Stimulated activated effector memory CD8-positive, alpha-beta T cell treated with anti-CD3 and anti-CD28 coated beads, Interleukin-12 subunit alpha, Interleukin-12 subunit beta, amount 100 ng/mL, for 72 hours (primary cell): ENCODE measurements at regions not wholly inside any gene's neighbourhood (a gene's known extent, or its start where the extent isn't known, plus 50 kb on each side); places are given as distances from the start of the nearest gene placed in this dataset.
A peak's percentile ranks its signal among the peaks of the same experiment; 100 is the strongest.

Experiments
- ATAC-seq: fragments of 150-1000 bp; cut with Tn5 transposase; 2 replicates; pipeline ENCODE4 v1.10.0; 2021
- DNase-seq, 2 donors: peaks; one replicate each; pipeline ENCODE4 v3.0.0; 2021 to 2022; ENCODE audit warnings: low spot score in 2 of 2
- H3K27ac Mint-ChIP-seq: one replicate; pipeline ENCODE4 v1.8.0; 2022; ENCODE audit warnings: mild to moderate bottlenecking, mixed read lengths
- H3K36me3 Mint-ChIP-seq: one replicate; pipeline ENCODE4 v1.8.0; 2022; ENCODE audit warnings: mild to moderate bottlenecking, mixed read lengths
- H3K4me1 Mint-ChIP-seq: one replicate; pipeline ENCODE4 v1.8.0; 2022; ENCODE audit warnings: mixed read lengths
- H3K4me3 Mint-ChIP-seq: one replicate; pipeline ENCODE4 v1.8.0; 2022; ENCODE audit warnings: mild to moderate bottlenecking, mixed read lengths
- H3K9me3 Mint-ChIP-seq: one replicate; pipeline ENCODE4 v1.8.0; 2022; ENCODE audit warnings: mixed read lengths

GRCh38 chr1:168941640-168942039 lies 164.8 kb upstream of the ATP1B1 start:
- DNase-seq (no peak), ATAC-seq (no peak)
- H3K4me3 Mint-ChIP-seq: no peak overlapping the region
- peaks cover 2% of the 10 kb centered on the region for H3K4me1 Mint-ChIP-seq
- H3K9me3 Mint-ChIP-seq: no peaks in the 10 kb centered on the region
- H3K36me3 Mint-ChIP-seq: no peaks in the 10 kb centered on the region
- H3K27ac Mint-ChIP-seq: no peak overlapping the region

- H3K9me3 Mint-ChIP-seq: no peaks in the 10 kb centered on the region
- no peaks in the 10 kb centered on the region for H3K36me3 Mint-ChIP-seq
- no peak overlapping the region for H3K4me3 Mint-ChIP-seq
- H3K27ac Mint-ChIP-seq: no peak overlapping the region
- DNase-seq: no peak
- no peaks in the 10 kb centered on the region for H3K4me1 Mint-ChIP-seq
- ATAC-seq: no peak
Observed at GRCh38 chr1:168942165-168942564, 164.3 kb upstream of the ATP1B1 start.

GRCh38 chr1:168945870-168946269 lies 160.6 kb upstream of the ATP1B1 start:
- ATAC-seq (no peak), DNase-seq (no peak)
- no peak overlapping the region for H3K4me3 Mint-ChIP-seq
- H3K4me1 Mint-ChIP-seq: no peaks in the 10 kb centered on the region
- H3K9me3 Mint-ChIP-seq: no peaks in the 10 kb centered on the region
- H3K36me3 Mint-ChIP-seq: no peaks in the 10 kb centered on the region
- H3K27ac Mint-ChIP-seq: no peak overlapping the region

GRCh38 chr1:168947041-168947440 lies 159.4 kb upstream of the ATP1B1 start:
- ATAC-seq (no peak), DNase-seq (no peak)
- Mint-ChIP-seq H3K9me3 (no peaks in the 10 kb centered on the region), H3K36me3 (no peaks in the 10 kb centered on the region), H3K4me3 (no peak overlapping the region), H3K4me1 (no peaks in the 10 kb centered on the region), H3K27ac (no peak overlapping the region)

GRCh38 chr1:168949672-168950071 lies 156.8 kb upstream of the ATP1B1 start:
- Mint-ChIP-seq H3K4me3 (no peak overlapping the region), H3K36me3 (no peaks in the 10 kb centered on the region), H3K27ac (no peak overlapping the region), H3K4me1 (no peaks in the 10 kb centered on the region), H3K9me3 (no peaks in the 10 kb centered on the region)
- DNase-seq (no peak), ATAC-seq (no peak)

GRCh38 chr1:168957818-168958217 lies 148.7 kb upstream of the ATP1B1 start:
- no peaks in the 10 kb centered on the region for H3K36me3 Mint-ChIP-seq
- ATAC-seq (no peak), DNase-seq (no peak)
- no peaks in the 10 kb centered on the region for H3K4me1 Mint-ChIP-seq
- no peak overlapping the region for H3K4me3 Mint-ChIP-seq
- H3K9me3 Mint-ChIP-seq: no peaks in the 10 kb centered on the region
- no peak overlapping the region for H3K27ac Mint-ChIP-seq

DNA sequence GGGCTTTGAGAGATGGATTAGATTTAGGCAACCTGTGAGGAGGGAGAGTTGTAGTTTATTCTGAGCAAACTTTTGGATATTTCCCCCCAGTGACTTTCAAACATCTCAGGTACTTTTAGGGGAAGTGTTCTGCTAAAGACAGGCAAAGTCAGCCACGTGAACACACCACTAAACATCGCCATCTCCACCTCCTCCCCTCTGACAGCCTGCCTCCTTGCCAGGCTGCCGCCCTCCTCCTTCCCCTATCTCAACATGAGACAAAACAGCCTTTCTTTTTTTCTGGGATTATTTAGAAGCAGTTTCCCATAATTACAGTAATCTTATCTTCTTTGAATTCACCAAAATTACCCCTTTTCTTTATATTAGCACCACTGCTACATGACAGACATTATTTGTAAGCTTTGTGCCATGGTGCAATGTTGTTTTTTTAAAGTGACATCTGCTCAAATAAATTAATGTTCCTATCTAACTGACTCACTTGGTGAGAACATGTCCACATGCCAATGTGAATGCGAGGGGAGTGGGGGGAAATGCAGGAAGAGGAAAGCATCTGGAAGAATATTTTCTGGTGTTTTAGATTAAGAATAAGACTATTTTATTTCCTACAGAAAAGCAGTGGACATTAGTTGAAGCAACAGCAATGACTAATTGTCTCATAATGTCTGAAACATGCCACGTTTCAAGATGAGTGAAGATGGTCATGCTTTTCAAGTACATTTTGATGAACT lies 147.8 kb upstream of the ATP1B1 start:
- H3K4me1 Mint-ChIP-seq: no peaks in the 10 kb centered on the region
- H3K4me3 Mint-ChIP-seq: no peak overlapping the region
- ATAC-seq (no peak), DNase-seq (no peak)
- H3K36me3 Mint-ChIP-seq: no peaks in the 10 kb centered on the region
- no peaks in the 10 kb centered on the region for H3K9me3 Mint-ChIP-seq
- H3K27ac Mint-ChIP-seq: no peak overlapping the region

GRCh38 chr1:168959382-168959781 lies 147.1 kb upstream of the ATP1B1 start:
- Mint-ChIP-seq H3K27ac (no peak overlapping the region), H3K4me3 (no peak overlapping the region), H3K36me3 (no peaks in the 10 kb centered on the region)

DNA sequence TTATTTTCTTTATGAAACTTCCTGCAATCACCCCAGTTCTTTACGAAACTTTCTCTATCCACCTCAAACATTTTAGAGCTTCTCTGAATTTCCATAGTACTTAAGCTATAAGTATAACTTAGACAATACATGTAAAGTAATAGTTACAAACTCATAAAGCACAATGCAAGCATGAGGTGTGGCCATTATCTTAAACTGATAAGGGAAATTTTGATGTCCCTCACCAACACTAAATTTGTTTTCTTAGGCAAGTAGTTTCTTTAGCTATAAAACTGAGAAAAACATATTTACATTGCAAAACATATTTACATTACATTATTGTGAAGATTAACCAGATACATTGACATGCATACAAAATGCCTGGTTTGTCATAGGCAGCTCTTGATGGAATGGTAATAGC lies 146.4 kb upstream of the ATP1B1 start:
- ATAC-seq: no peak
- H3K9me3 Mint-ChIP-seq: no peaks in the 10 kb centered on the region

More at GRCh38 chr1:168959382-168959781, 147.1 kb upstream of the ATP1B1 start:
- no peaks in the 10 kb centered on the region for H3K9me3 Mint-ChIP-seq
- ATAC-seq (no peak), DNase-seq (no peak)
- H3K4me1 Mint-ChIP-seq: no peaks in the 10 kb centered on the region

DNA sequence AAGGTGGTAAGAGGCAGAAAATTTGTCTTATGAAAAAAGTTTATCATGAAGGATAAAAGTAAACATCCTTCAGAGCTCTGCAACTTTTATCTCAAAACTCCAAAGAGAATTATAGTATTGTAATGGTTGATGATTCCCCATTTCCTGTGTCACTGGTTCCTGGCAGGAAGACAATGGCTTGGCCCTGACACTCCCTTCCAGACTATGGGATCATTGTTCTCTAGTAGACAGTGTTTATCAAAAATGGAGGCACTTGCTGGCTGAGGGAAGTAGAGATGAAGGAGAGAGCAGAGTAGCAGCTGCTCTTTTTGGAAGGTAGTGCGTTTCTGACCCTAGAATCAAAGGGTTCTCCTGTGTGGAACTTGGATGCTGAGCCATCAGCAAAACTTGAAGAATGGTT lies 145.9 kb upstream of the ATP1B1 start:
- no peak overlapping the region for H3K27ac Mint-ChIP-seq
- no peaks in the 10 kb centered on the region for H3K4me1 Mint-ChIP-seq
- no peaks in the 10 kb centered on the region for H3K9me3 Mint-ChIP-seq
- ATAC-seq (no peak), DNase-seq (no peak)
- H3K36me3 Mint-ChIP-seq: no peaks in the 10 kb centered on the region
- H3K4me3 Mint-ChIP-seq: no peak overlapping the region

More for the DNA sequence above, 146.4 kb upstream of the ATP1B1 start:
- no peaks in the 10 kb centered on the region for H3K4me1 Mint-ChIP-seq
- no peak overlapping the region for H3K27ac Mint-ChIP-seq
- no peak overlapping the region for H3K4me3 Mint-ChIP-seq
- DNase-seq: no peak
- no peaks in the 10 kb centered on the region for H3K36me3 Mint-ChIP-seq

- H3K27ac Mint-ChIP-seq: peak overlapping the region; percentile 63
- H3K9me3 Mint-ChIP-seq: no peaks in the 10 kb centered on the region
- ATAC-seq: no peak
- no peaks in the 10 kb centered on the region for H3K4me1 Mint-ChIP-seq
- no peaks in the 10 kb centered on the region for H3K36me3 Mint-ChIP-seq
- DNase-seq: no peak
- H3K4me3 Mint-ChIP-seq: no peak overlapping the region
Observed at GRCh38 chr1:168963601-168964000, 142.9 kb upstream of the ATP1B1 start.

GRCh38 chr1:168964478-168964877 lies 142.0 kb upstream of the ATP1B1 start:
- Mint-ChIP-seq H3K4me3 (no peak overlapping the region), H3K4me1 (no peaks in the 10 kb centered on the region), H3K36me3 (no peaks in the 10 kb centered on the region), H3K9me3 (no peaks in the 10 kb centered on the region), H3K27ac (peak overlapping the region; percentile 63)
- ATAC-seq (no peak), DNase-seq (no peak)

GRCh38 chr1:168966217-168966616 lies 140.3 kb upstream of the ATP1B1 start:
- H3K4me1 Mint-ChIP-seq: no peaks in the 10 kb centered on the region
- H3K27ac Mint-ChIP-seq: no peak overlapping the region
- DNase-seq: no peak
- H3K9me3 Mint-ChIP-seq: no peaks in the 10 kb centered on the region
- no peak for ATAC-seq
- H3K4me3 Mint-ChIP-seq: no peak overlapping the region
- no peaks in the 10 kb centered on the region for H3K36me3 Mint-ChIP-seq

DNA sequence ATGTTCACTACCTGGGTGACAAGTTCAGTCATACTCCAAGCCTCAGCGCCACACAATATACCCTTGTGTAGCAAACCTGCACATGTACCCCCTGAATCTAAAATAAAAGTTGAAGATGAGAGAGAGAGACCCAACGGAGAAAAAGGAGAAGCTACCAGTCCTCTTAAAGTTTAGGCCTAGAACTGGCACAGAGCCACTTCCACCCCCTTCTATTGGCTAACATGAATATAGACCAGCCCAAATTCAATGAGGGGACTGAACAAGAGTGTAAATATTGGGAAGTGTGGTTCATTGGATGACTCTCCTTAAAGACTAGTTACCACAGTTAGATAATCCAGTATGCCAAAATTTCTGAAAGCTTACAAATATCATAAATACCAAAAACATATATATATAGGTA lies 139.9 kb upstream of the ATP1B1 start:
- Mint-ChIP-seq H3K9me3 (no peaks in the 10 kb centered on the region), H3K4me3 (no peak overlapping the region), H3K27ac (no peak overlapping the region), H3K4me1 (no peaks in the 10 kb centered on the region), H3K36me3 (no peaks in the 10 kb centered on the region)
- DNase-seq (no peak), ATAC-seq (no peak)

- no peak for DNase-seq
- Mint-ChIP-seq H3K36me3 (no peaks in the 10 kb centered on the region), H3K27ac (no peak overlapping the region), H3K4me3 (no peak overlapping the region), H3K4me1 (no peaks in the 10 kb centered on the region), H3K9me3 (no peaks in the 10 kb centered on the region)
- ATAC-seq: no peak
Observed at GRCh38 chr1:168970926-168971659, 135.4 kb upstream of the ATP1B1 start.

- no peak for ATAC-seq
- Mint-ChIP-seq H3K27ac (no peak overlapping the region), H3K4me3 (no peak overlapping the region), H3K9me3 (no peaks in the 10 kb centered on the region), H3K4me1 (no peaks in the 10 kb centered on the region), H3K36me3 (no peaks in the 10 kb centered on the region)
- DNase-seq: no peak
Observed at GRCh38 chr1:168972225-168972624, 134.3 kb upstream of the ATP1B1 start.
